ENCODE measurements at regions not wholly inside any gene's neighbourhood (a gene's known extent, or its start where the extent isn't known, plus 50 kb on each side); places are given as distances from the start of the nearest gene placed in this dataset.
A peak's percentile ranks its signal among the peaks of the same experiment; 100 is the strongest.
"Not testable (repeated sequence)": the region's sequence is repeated elsewhere in the genome, so short reads cannot be mapped to it uniquely, and the experiment has no call there.

DNA sequence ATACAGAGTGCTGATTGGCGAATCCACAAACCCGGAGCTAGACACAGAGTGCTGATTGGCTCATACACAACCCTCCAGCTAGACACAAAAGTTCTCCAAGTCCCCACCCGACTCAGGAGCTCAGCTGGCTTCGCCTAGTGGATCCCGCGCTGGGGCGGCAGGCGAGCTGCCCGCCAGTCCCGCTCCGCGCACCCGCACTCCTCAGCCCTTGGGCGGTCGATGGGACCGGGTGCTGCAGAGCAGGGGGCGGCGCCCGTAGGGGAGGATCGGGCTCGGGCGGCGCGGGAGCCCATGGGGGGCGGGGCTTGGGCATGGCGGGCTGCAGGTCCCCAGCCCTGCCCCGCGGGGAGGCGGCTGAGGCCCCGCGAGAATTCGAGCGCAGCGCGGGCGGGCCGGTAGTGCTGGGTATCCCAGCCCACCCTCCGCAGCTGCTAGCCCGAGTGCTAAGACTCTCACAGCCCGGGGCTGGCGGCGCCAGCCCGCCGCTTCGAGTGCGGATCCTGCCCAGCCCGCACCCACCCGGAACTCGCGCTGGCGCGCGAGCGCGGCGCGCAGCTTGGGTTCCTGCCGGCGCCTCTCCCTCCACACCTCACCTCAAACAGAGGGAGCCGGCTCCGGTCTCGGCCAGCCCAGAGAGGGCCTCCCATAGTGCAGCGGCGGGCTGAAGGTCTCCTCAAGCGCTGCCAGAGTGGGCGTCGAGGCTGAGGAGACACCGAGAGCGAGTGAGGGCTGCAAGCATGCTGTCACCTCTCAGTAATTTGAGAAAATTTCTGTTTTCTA, 75.5 kb upstream of the ATP5MC3 start:
- ATAC-seq = no peak
- peak; percentile 22 for DNase-seq
- intact Hi-C loops (cut with DNase I) = no loop called here

DNA sequence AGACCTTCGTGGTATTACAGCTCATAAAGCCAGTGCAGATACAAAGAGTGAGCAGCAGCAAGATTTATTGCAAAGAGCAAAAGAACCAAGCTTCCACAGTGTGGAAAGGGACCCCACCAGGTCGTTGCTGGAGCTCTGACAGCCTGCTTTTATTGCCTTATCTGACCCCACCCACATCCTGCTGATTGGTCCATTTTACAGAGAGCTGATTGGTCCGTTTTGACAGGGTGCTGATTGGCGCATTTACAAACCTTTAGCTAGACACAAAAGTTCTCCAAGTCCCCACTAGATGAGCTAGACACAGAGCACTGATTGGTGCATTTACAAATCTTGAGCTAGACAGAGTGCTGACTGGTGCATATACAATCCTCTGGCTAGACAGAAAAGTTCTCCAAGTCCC, 74.9 kb upstream of the ATP5MC3 start:
- DNase-seq; ATAC-seq; intact Hi-C loops (cut with DNase I): not testable (repeated sequence)

DNA sequence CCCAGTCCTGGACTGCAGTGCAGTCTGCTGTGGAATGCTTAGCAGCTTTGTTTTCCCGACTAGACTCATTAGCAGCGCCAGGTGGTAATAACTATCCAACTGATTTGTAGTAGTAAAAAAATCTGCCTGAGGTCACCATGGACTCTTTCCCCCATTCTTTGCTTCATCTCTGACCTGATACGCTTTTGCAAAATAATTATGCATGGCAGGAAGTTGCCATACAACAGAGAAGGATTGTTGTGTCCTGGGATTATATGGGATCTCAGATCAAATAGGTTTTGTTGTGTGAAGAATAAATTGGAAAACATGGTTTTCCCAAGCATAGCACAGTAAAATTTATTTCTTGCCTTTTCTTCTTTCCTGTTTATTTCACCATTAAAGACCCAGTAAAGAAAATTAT, 72.4 kb upstream of the ATP5MC3 start:
- intact Hi-C loops (cut with DNase I) = no loop called here
- ATAC-seq (no peak), DNase-seq (no peak)

DNA sequence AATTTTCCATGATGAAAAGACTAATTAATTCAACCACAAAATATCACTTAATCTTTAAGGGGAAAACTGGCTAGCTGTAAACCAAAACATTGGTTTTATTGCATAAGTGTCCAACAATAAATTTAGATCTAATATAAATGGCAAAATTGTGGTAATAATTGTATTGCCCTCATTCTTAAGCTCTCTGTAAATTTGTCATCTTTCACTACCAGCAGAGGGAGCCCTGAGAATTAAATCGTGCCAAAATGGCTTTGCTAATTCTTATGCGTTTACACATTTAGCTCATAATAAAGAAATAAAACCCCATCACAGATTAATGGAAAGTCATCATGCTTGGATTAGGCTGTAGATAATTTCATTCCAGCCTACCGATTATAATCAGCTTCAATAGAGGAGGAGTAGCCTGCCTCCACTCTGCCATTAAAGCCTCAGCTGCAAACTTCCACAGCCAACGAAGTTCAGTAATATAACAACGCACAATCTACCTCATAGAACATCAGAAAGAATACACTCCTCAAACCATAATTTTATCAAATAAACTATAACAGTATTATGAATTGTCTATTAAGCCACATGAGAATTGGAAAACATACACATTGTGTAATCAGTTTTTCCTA, 70.0 kb upstream of the ATP5MC3 start:
- DNase-seq (no peak), ATAC-seq (no peak)
- intact Hi-C loops (cut with DNase I) = no loop called here

DNA sequence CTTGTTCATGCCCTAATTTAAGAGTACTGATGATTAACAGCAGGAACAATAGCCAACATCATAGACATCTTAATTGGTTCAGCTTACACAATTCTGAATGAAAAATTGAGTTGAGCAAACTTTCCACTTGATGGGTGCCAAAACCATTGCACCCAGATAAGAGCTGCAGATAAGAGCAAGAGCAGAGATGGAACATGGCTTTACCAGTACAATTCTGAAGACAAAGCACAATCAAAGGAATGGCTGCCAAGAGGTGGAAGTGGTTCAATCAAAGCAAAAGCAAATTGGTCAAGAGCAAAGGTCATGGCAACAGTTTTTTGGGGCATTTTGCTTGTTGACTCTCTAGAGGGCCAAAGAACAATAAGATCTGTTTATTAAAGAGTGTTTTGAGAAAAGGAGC, 65.6 kb upstream of the ATP5MC3 start:
- no peak for ATAC-seq
- intact Hi-C loops (cut with DNase I) = no loop called here

DNA sequence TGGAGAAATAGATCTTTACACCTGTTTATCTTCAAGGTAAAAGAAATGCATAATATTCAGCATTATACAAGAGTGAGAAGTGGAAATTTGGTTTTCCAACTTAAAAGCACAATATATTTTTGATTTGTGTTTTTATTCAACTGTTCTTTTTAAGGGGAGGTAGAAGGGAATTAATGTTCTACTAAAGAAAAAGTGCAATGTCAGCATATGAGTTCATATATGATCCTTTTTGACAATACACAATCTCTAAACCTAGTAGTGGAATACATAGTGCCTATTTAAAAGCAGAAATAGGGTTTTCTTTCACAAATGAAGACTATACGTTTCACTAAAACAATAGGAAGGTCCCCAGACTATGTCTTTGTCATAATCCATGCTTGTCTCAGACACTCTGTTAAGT, 63.2 kb upstream of the ATP5MC3 start:
- DNase-seq = no peak
- intact Hi-C loops (cut with DNase I) = no loop called here
- ATAC-seq = no peak

More for the DNA sequence above, 65.6 kb upstream of the ATP5MC3 start:
- no peak for DNase-seq

DNA sequence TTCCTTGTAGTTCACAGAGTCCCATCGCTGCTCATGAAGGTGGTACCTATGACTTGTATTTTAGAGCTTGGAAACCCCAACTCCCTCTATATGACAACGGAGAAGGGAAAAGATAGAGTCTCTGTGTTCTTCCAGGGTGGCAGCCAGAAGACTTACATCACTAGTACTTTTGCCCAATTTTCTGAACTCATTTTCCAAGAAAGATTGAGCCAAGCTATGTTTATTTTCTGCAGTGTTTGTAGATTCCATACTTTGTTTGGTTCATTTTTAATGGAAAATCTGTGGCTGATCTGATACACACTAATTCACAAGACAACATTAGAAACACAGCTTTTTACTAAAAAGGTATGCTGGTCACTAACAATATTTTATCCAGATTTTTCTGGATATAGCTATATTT, 60.2 kb upstream of the ATP5MC3 start:
- ATAC-seq (no peak), DNase-seq (no peak)
- intact Hi-C loops (cut with DNase I) = no loop called here

DNA sequence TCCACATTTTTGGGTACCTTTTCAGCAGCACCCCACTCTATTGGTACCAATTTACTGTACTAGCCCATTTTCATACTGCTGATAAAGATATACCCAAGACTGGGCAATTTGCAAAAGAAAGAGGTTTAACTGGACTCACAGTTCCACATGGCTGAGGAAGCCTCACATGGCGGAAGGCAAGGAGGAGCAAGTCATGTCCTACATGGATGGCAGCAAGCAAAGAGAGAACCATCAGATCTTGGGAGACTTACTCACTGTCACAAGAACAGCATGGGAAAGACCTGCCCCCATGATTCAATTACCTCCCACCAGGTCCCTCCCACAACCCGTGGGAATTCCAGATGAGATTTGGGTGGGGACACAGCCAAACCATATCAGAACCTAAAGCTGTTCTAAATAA, 58.5 kb upstream of the ATP5MC3 start:
- ATAC-seq; intact Hi-C loops (cut with DNase I): not testable (repeated sequence)

DNA sequence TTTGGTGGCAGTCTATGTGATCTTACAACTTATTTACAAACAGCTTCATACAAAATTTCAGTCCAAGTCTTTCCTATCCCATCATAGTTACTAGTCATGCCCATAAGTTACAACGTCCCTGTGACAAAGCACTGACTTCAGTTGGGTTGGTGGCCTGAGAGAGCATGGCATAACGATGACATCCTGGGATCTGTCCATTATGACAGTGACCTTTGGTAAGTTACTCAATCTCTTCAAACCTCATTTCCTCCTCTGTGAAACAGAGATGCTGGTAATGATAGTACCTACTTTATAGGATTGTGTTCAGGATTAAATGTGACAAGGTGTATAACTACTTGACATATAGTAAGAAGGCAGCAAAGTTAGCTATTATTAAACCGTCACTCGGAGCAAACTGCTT, 55.4 kb upstream of the ATP5MC3 start:
- intact Hi-C loops (cut with DNase I) = no loop called here
- no peak for DNase-seq
- ATAC-seq = no peak

More for the DNA sequence above, 58.5 kb upstream of the ATP5MC3 start:
- DNase-seq = not testable (repeated sequence)

DNA sequence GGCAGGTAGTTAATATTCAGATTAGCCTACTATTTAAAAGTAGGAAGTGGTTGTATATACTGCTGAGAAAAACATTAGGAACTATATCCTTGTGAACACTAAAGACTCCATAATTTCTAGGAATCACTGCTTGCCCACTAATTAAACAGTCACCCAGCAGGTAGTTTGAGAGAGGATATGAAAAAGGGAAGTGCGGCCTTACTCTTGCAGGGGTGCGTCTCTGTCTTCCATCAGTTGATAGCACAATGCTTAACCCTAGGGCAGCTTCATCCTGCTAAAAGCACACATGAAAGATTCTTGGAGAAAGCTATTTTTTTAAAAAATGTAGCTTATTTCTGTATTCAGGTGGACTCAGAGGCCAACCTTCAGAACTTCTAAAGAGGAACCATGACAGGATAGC, 53.1 kb upstream of the ATP5MC3 start:
- intact Hi-C loops (cut with DNase I) = no loop called here
- ATAC-seq = no peak
- no peak for DNase-seq

DNA sequence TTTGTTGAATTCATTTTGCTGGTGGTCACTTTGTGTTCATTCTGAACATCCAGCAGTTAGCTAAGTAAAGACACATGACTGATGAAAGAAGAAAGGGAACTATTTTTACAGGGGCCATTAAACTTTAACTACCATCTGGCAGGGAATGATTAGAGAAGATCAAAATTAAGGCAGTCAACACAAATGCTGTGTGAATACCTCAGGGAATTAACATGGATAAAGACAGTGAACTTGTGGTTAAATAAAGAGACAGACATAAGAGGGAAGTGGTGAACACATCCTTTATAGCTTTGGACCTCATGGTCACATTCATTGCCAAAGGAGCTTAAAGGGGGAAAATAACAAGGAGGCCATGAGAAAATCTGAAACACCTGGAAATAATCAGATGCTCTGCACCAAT, 52.6 kb upstream of the ATP5MC3 start:
- intact Hi-C loops (cut with DNase I) = no loop called here
- no peak for ATAC-seq
- DNase-seq = no peak

DNA sequence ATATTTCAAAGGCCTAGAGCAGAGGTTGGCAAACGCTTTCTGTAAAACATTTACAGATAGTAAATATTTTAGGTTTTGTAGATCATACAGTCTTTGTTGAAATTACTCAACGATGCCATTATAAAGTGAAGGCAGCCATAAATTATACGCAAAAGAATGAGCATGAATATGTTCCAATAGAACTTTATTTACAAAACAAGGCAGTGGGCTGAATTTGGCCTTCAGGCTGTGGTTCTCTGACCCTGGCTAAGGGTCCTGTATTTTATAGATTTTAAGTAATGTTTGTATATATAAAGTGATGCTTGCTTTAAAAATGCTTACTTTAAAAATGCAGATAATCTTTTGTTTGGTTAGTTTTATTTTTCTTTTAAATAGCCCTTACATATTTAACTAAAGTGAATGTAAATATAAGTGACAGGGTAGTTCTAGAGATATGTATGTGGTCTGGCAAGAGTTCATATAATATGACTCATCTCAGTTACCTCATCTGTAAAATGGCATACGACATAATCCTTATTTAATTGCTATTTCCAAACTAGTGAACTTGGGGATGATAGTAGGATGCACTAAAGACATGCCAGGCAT, 51.7 kb upstream of the ATP5MC3 start:
- ATAC-seq (no peak), DNase-seq (no peak)
- intact Hi-C loops (cut with DNase I) = no loop called here

All from left cardiac atrium (tissue), 4 donors.